A673 (cell line): ENCODE measurements at regions not wholly inside any gene's neighbourhood (a gene's known extent, or its start where the extent isn't known, plus 50 kb on each side); places are given as distances from the start of the nearest gene placed in this dataset.
"Not testable (repeated sequence)": the region's sequence is repeated elsewhere in the genome, so short reads cannot be mapped to it uniquely, and the experiment has no call there.

Experiments
- CTCF ChIP-seq: fragments of 300-800, 200-600 bp; sonication (generic); conservative IDR thresholded peaks from 2 replicates; pipeline ENCODE4 v1.5.1; 2017; ENCODE audit warnings: low read depth, mild to moderate bottlenecking, antibody characterized with exemption, low read length, moderate library complexity, mixed read lengths
- EZH2 ChIP-seq: fragments of 200-600 bp; sonication (generic); IDR thresholded peaks from 2 replicates; pipeline ENCODE4 v1.6.1; 2017; ENCODE audit warnings: borderline replicate concordance, low read depth, mild to moderate bottlenecking, mixed read lengths, antibody characterized with exemption, low read length; ENCODE audit not compliant: poor library complexity, severe bottlenecking

- not testable (repeated sequence) for TF ChIP-seq EZH2, CTCF
These were observed 5378.4 kb upstream of the TPTE start for GRCh38 chr21:5143011-5143410.
